ENCODE measurements at regions not wholly inside any gene's neighbourhood (a gene's known extent, or its start where the extent isn't known, plus 50 kb on each side); places are given as distances from the start of the nearest gene placed in this dataset.

DNA sequence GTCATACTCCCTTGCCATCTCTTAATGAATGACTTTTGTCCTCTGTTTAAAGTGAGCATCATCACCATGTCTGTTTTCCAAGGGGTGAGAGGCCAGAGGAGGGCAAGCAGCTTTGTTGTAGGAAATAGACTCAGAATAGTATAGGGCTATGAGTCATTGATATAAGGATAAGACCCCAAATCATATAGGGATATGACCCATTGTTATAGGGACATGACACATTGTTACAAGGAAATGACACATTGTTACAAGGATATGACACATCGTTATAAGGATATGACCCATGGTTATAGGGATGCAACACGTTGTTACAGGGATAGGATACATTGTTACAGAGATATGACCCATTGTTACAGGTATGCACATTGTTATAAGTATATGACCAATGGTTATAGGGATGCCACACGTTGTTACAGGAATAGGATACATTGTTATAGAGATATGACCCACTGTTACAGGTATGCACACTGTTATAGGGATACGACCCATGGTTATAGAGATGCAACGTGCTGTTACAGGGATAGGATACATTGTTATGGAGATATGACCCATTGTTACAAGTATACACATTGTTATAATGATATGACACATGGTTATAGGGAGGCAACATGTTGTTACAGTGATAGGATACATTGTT lies 311.1 kb upstream of the ADARB2 start:
- TF ChIP-seq POLR2A (IDR thresholded peaks at IDR 0.05), result no peak
- TF ChIP-seq CTCF (IDR thresholded peaks at IDR 0.05), result no peak
- no peak for TF ChIP-seq POLR2AphosphoS5 (IDR thresholded peaks at IDR 0.05; ENCODE audit: insufficient read depth in 1 of 2, low read depth in 1 of 2)
- H3K4me3 ChIP-seq, result no peak overlapping the region
- no peak for DNase-seq (ENCODE audit: extremely low spot score in 2 of 2)
- no peaks in the 10 kb centered on the region for H3K4me1 ChIP-seq
- no peaks in the 10 kb centered on the region for H3K27me3 ChIP-seq
- H3K27ac ChIP-seq, result no peak overlapping the region
- intact Hi-C loops (cut with DNase I), result no loop called here
- no peaks in the 10 kb centered on the region for H3K36me3 ChIP-seq
- no peaks in the 10 kb centered on the region for H3K9me3 ChIP-seq

DNA sequence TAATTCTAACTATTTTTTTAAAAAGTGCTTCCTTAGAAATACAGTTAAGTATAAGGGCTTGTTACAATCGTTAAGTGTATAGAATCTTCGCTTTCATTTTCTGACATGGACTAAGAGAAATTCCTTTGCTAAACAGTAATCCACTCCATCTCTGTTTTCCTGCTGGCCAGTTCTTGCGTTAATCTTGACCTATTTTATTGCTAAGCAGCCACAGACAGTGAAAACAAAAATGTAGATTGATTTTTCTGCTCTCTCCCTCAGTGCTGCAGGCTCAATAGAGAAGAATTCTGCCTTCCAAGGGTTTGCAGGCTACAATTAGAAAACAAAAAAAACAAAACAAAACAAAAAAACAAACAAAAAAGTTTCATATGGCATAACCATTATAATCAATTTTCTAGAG lies 310.4 kb upstream of the ADARB2 start:
- DNase-seq (ENCODE audit: extremely low spot score in 2 of 2), result no peak
- no peak overlapping the region for H3K27ac ChIP-seq
- H3K36me3 ChIP-seq, result no peaks in the 10 kb centered on the region
- TF ChIP-seq POLR2AphosphoS5 (IDR thresholded peaks at IDR 0.05; ENCODE audit: insufficient read depth in 1 of 2, low read depth in 1 of 2) (no peak), POLR2A (IDR thresholded peaks at IDR 0.05) (no peak), CTCF (IDR thresholded peaks at IDR 0.05) (no peak)
- H3K9me3 ChIP-seq, result no peaks in the 10 kb centered on the region
- intact Hi-C loops (cut with DNase I), result no loop called here
- H3K4me3 ChIP-seq, result no peak overlapping the region
- H3K27me3 ChIP-seq, result no peaks in the 10 kb centered on the region
- no peaks in the 10 kb centered on the region for H3K4me1 ChIP-seq

- no peaks in the 10 kb centered on the region for H3K9me3 ChIP-seq
- no peaks in the 10 kb centered on the region for H3K4me1 ChIP-seq
- no peaks in the 10 kb centered on the region for H3K36me3 ChIP-seq
- intact Hi-C loops (cut with DNase I), result no loop called here
- DNase-seq (ENCODE audit: extremely low spot score in 2 of 2), result no peak
- no peak overlapping the region for H3K27ac ChIP-seq
- TF ChIP-seq POLR2A (IDR thresholded peaks at IDR 0.05) (no peak), CTCF (IDR thresholded peaks at IDR 0.05) (no peak), POLR2AphosphoS5 (IDR thresholded peaks at IDR 0.05; ENCODE audit: insufficient read depth in 1 of 2, low read depth in 1 of 2) (no peak)
- no peaks in the 10 kb centered on the region for H3K27me3 ChIP-seq
- no peak overlapping the region for H3K4me3 ChIP-seq
Measured at GRCh38 chr10:2043379-2043778, 306.1 kb upstream of the ADARB2 start.

- no peak overlapping the region for H3K4me3 ChIP-seq
- intact Hi-C loops (cut with DNase I), result no loop called here
- H3K4me1 ChIP-seq, result no peaks in the 10 kb centered on the region
- DNase-seq (ENCODE audit: extremely low spot score in 2 of 2), result no peak
- H3K27ac ChIP-seq, result no peak overlapping the region
- no peaks in the 10 kb centered on the region for H3K9me3 ChIP-seq
- H3K27me3 ChIP-seq, result no peaks in the 10 kb centered on the region
- TF ChIP-seq POLR2AphosphoS5 (IDR thresholded peaks at IDR 0.05; ENCODE audit: insufficient read depth in 1 of 2, low read depth in 1 of 2) (no peak), POLR2A (IDR thresholded peaks at IDR 0.05) (no peak), CTCF (IDR thresholded peaks at IDR 0.05) (no peak)
- no peaks in the 10 kb centered on the region for H3K36me3 ChIP-seq
Measured at GRCh38 chr10:2038036-2038435, 300.7 kb upstream of the ADARB2 start.

- Histone ChIP-seq H3K36me3 (no peaks in the 10 kb centered on the region), H3K9me3 (no peaks in the 10 kb centered on the region), H3K4me1 (no peaks in the 10 kb centered on the region), H3K27ac (no peak overlapping the region), H3K4me3 (no peak overlapping the region), H3K27me3 (no peaks in the 10 kb centered on the region)
- TF ChIP-seq POLR2AphosphoS5 (IDR thresholded peaks at IDR 0.05; ENCODE audit: insufficient read depth in 1 of 2, low read depth in 1 of 2), result no peak
- no peak for TF ChIP-seq CTCF (IDR thresholded peaks at IDR 0.05)
- no peak for TF ChIP-seq POLR2A (IDR thresholded peaks at IDR 0.05)
- intact Hi-C loops (cut with DNase I), result no loop called here
- DNase-seq (ENCODE audit: extremely low spot score in 2 of 2), result no peak
Measured at GRCh38 chr10:2037246-2037645, 299.9 kb upstream of the ADARB2 start.
